H1 (cell line): ENCODE measurements at regions not wholly inside any gene's neighbourhood (a gene's known extent, or its start where the extent isn't known, plus 50 kb on each side); places are given as distances from the start of the nearest gene placed in this dataset.

Experiments
- CTCF ChIA-PET: fragments of 300-600 bp; sonication (Branson Sonifier 250); formaldehyde crosslinking; loops from one replicate; lab custom pipeline; 2021; ENCODE audit not compliant: partially characterized antibody; lab: Charles Lee
- POLR2A ChIA-PET: fragments of 300-600 bp; sonication (Branson Sonifier 250); formaldehyde crosslinking; loops from one replicate; lab custom pipeline; 2021; ENCODE audit warnings: inconsistent platforms; ENCODE audit not compliant: partially characterized antibody; lab: Charles Lee
- DNase-seq, 2 experiments: peaks; one replicate each; pipeline versions ENCODE4 v3.0.0 to v3.0.0-alpha.2; 2010 to 2022; ENCODE audit warnings: low spot score in 2 of 2, low read depth in 1 of 2, mixed read lengths in 1 of 2
- FAIRE-seq: peaks from 2 replicates; lab custom pipeline; 2011; peaks lifted over from hg19 to GRCh38; lab: Jason Lieb, UNC
- H2AFZ ChIP-seq: 2 replicates; pipeline ENCODE4 v1.8.1; 2012; ENCODE audit warnings: low read length, inconsistent platforms
- H2AK5ac ChIP-seq: 2 replicates; pipeline ENCODE4 v1.6.1; 2013; ENCODE audit warnings: low read depth, low read length
- H2BK120ac ChIP-seq: replicated peaks from 2 replicates; pipeline ENCODE3; 2013; ENCODE audit warnings: low read depth, low read length, inconsistent platforms
- H2BK12ac ChIP-seq: 2 replicates; pipeline ENCODE4 v1.6.1; 2013; ENCODE audit warnings: low read depth, low read length
- H2BK15ac ChIP-seq: 2 replicates; pipeline ENCODE4 v1.6.1; 2013; ENCODE audit warnings: low read length
- H2BK20ac ChIP-seq: 2 replicates; pipeline ENCODE4 v1.6.1; 2013; ENCODE audit warnings: low read length
- H2BK5ac ChIP-seq: 2 replicates; pipeline ENCODE4 v1.6.1; 2013; ENCODE audit warnings: low read depth, low read length
- H3K14ac ChIP-seq: 2 replicates; pipeline ENCODE4 v1.6.1; 2013; ENCODE audit warnings: inconsistent platforms; ENCODE audit not compliant: insufficient read length
- H3K18ac ChIP-seq: 2 replicates; pipeline ENCODE4 v1.6.1; 2013; ENCODE audit warnings: low read length; ENCODE audit errors: extremely low read depth
- H3K23ac ChIP-seq: 2 replicates; pipeline ENCODE4 v1.6.1; 2013; ENCODE audit warnings: inconsistent platforms; ENCODE audit not compliant: insufficient read length
- H3K23me2 ChIP-seq: 2 replicates; pipeline ENCODE4 v1.6.1; 2013; ENCODE audit warnings: low read depth, low read length
- H3K27ac ChIP-seq: 2 replicates; pipeline ENCODE4 v1.6.1; 2011; ENCODE audit warnings: low read depth, low read length, inconsistent platforms
- H3K27me3 ChIP-seq, 4 experiments: replicated peaks in 1 of 4; 1 replicate in 1 of 4; 2 replicates in 3 of 4; pipeline versions ENCODE4 v1.6.1 to v1.8.1; 2011 to 2013; ENCODE audit warnings: low read length in 3 of 4, mild to moderate bottlenecking in 3 of 4, inconsistent platforms in 2 of 4, mixed read lengths in 2 of 4, moderate library complexity in 1 of 4; ENCODE audit not compliant: control insufficient read depth in 3 of 4, insufficient read depth in 3 of 4; ENCODE audit errors: extremely low read depth in 1 of 4
- H3K36me3 ChIP-seq, 4 experiments: 2 replicates each; pipeline versions ENCODE4 v1.6.1 to v1.8.1; 2011 to 2013; ENCODE audit warnings: mild to moderate bottlenecking in 4 of 4, low read length in 3 of 4, moderate library complexity in 2 of 4, control low read depth in 1 of 4, inconsistent platforms in 1 of 4; ENCODE audit not compliant: insufficient read depth in 4 of 4, control insufficient read depth in 2 of 4
- H3K4ac ChIP-seq: replicated peaks from 2 replicates; pipeline ENCODE3; 2013; ENCODE audit warnings: low read length, low read depth, mixed read lengths, inconsistent platforms; ENCODE audit not compliant: insufficient read length
- H3K4me1 ChIP-seq, 4 experiments: replicated peaks in 1 of 4; 1 replicate in 1 of 4; 2 replicates in 3 of 4; pipeline versions ENCODE4 v1.6.1 to v1.8.1; 2011 to 2013; ENCODE audit warnings: low read length in 3 of 4, inconsistent platforms in 2 of 4, mixed read lengths in 1 of 4; ENCODE audit not compliant: insufficient read depth in 4 of 4, control insufficient read depth in 3 of 4
- H3K4me2 ChIP-seq, 2 experiments: 2 replicates each; pipeline versions ENCODE4 v1.6.1 to v1.8.1; 2011 to 2013; ENCODE audit warnings: low read depth in 2 of 2, low read length in 2 of 2, control low read depth in 1 of 2, inconsistent platforms in 1 of 2, mild to moderate bottlenecking in 1 of 2; ENCODE audit not compliant: insufficient read depth in 1 of 2
- H3K4me3 ChIP-seq, 4 experiments: fragments of 200-600, 300-600 bp in 1 of 4; sonication (generic), shearing (Covaris generic), sonication (Bioruptor Twin) in 1 of 4; 2 replicates each; pipeline versions ENCODE4 v1.5.1 to v1.8.1; 2011 to 2016; ENCODE audit warnings: low read length in 4 of 4, low read depth in 3 of 4, control low read depth in 2 of 4, inconsistent platforms in 2 of 4, mild to moderate bottlenecking in 2 of 4, mixed read lengths in 1 of 4, moderate library complexity in 1 of 4; ENCODE audit not compliant: insufficient read depth in 2 of 4; ENCODE audit errors: extremely low read depth in 1 of 4
- H3K56ac ChIP-seq: replicated peaks from 2 replicates; pipeline ENCODE3; 2013; ENCODE audit warnings: low read depth, mild to moderate bottlenecking, mixed read lengths, low read length, inconsistent platforms; ENCODE audit not compliant: insufficient read length
- H3K79me1 ChIP-seq: 2 replicates; pipeline ENCODE4 v1.6.1; 2013; ENCODE audit warnings: low read depth, low read length, control low read depth
- H3K79me2 ChIP-seq, 2 experiments: 2 replicates each; pipeline versions ENCODE4 v1.6.1 to v1.8.1; 2012 to 2013; ENCODE audit warnings: low read length in 2 of 2, mild to moderate bottlenecking in 2 of 2, inconsistent platforms in 1 of 2; ENCODE audit not compliant: insufficient read depth in 2 of 2, control insufficient read depth in 1 of 2
- H3K9ac ChIP-seq, 4 experiments: replicated peaks in 1 of 4; 1 replicate in 1 of 4; 2 replicates in 3 of 4; pipeline versions ENCODE4 v1.6.1 to v1.8.1; 2011 to 2013; ENCODE audit warnings: low read depth in 3 of 4, low read length in 3 of 4, control low read depth in 2 of 4, mild to moderate bottlenecking in 2 of 4, moderate library complexity in 2 of 4, inconsistent platforms in 1 of 4; ENCODE audit errors: extremely low read depth in 1 of 4
- H3K9me3 ChIP-seq, 2 experiments: 2 replicates each; pipeline versions ENCODE4 v1.6.1 to v1.8.1; 2012 to 2013; ENCODE audit warnings: mild to moderate bottlenecking in 2 of 2, moderate library complexity in 2 of 2, control low read depth in 1 of 2, inconsistent platforms in 1 of 2, low read depth in 1 of 2, low read length in 1 of 2, mixed read lengths in 1 of 2; ENCODE audit not compliant: insufficient read depth in 2 of 2
- H4K20me1 ChIP-seq, 2 experiments: replicated peaks in 1 of 2; 2 replicates each; pipeline versions ENCODE3 to v1.8.1; 2011 to 2013; ENCODE audit warnings: inconsistent platforms in 2 of 2, low read length in 2 of 2, mild to moderate bottlenecking in 1 of 2; ENCODE audit not compliant: insufficient read depth in 2 of 2, control insufficient read depth in 1 of 2
- H4K5ac ChIP-seq: 2 replicates; pipeline ENCODE4 v1.6.1; 2013; ENCODE audit warnings: low read length, low read depth, mixed read lengths, inconsistent platforms; ENCODE audit not compliant: insufficient read length
- H4K8ac ChIP-seq: 2 replicates; pipeline ENCODE4 v1.8.0; 2013; ENCODE audit warnings: mild to moderate bottlenecking, moderate library complexity, low read length, inconsistent platforms; ENCODE audit not compliant: insufficient read depth; ENCODE audit errors: extremely low read depth
- H4K91ac ChIP-seq: replicated peaks from 2 replicates; pipeline ENCODE3; 2013; ENCODE audit warnings: low read length, mixed read lengths, inconsistent platforms; ENCODE audit not compliant: insufficient read length
- FOSL1 ChIP-seq: IDR thresholded peaks from 2 replicates; pipeline ENCODE4 v1.6.1; 2011; ENCODE audit warnings: mild to moderate bottlenecking, low read depth, low read length, moderate library complexity; ENCODE audit not compliant: insufficient read depth
- WGBS, 2 experiments: shearing (Covaris generic) in 1 of 2; methylation state at CpG; one replicate each; pipeline versions ENCODE4 v1.1.6 to v1.1.7; 2013 to 2015; ENCODE audit warnings: low lambda C conversion rate in 2 of 2, mixed read lengths in 2 of 2, inconsistent platforms in 1 of 2, low coverage in 1 of 2, missing lambda C conversion rate in 1 of 2; ENCODE audit not compliant: insufficient replicate concordance in 2 of 2, insufficient coverage in 1 of 2, insufficient read length in 1 of 2; ENCODE audit errors: extremely low coverage in 1 of 2, missing lambda C conversion rate in 1 of 2; 5-methylcytosine and 5-hydroxymethylcytosine counted together

DNA sequence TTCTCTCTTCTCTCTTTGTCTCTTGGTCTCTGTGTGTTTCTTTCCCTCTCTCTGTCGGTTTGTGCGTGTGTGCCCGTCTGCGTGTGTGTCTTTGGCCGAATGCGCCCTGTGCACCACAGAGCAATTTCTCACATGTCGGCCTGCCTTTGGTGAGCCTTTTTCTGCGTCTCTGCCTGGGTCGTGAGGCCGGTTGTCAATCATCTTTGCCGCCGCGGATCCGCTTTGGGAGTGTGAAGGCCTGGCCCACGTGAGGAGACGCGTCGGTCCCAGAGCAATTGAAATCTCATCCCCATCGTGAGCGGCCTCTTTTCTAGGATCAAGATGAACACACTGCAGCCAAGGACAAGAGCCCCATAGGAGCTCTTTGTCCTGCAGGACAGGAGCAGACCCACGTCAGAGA lies 580.7 kb upstream of the ZNF337 start:
- Histone ChIP-seq H3K4me1 (no peaks in the 10 kb centered on the region; a peak in 1 of 7 replicates), H3K56ac (no peak overlapping the region), H3K23me2 (no peaks in the 10 kb centered on the region), H3K4ac (no peak overlapping the region), H3K9ac (no peak overlapping the region), H3K23ac (no peak overlapping the region), H4K8ac (no peak overlapping the region), H3K4me3 (no peak overlapping the region), H3K4me2 (no peak overlapping the region), H4K20me1 (no peaks in the 10 kb centered on the region), H3K9me3 (no peaks in the 10 kb centered on the region), H3K79me2 (no peaks in the 10 kb centered on the region), H3K18ac (no peak overlapping the region), H2BK15ac (no peak overlapping the region), H2BK20ac (no peak overlapping the region), H2BK120ac (no peak overlapping the region), H2BK12ac (no peak overlapping the region), H2AK5ac (no peak overlapping the region), H3K27me3 (no peaks in the 10 kb centered on the region), H3K36me3 (no peaks in the 10 kb centered on the region), H4K91ac (no peak overlapping the region), H3K27ac (no peak overlapping the region), H3K79me1 (no peaks in the 10 kb centered on the region), H2AFZ (no peak overlapping the region), H4K5ac (no peak overlapping the region), H2BK5ac (no peak overlapping the region), H3K14ac (no peak overlapping the region)
- FAIRE-seq (no peak), DNase-seq (no peak)
- POLR2A ChIA-PET: no interaction called here
- WGBS, 2 experiments: 96% methylated on average over 21 of the region's 21 CpGs; no CpG with 5 or more reads in 1 of the 2 experiments
- CTCF ChIA-PET: no interaction called here
- no peak for TF ChIP-seq FOSL1
